ENCODE measurements at regions not wholly inside any gene's neighbourhood (a gene's known extent, or its start where the extent isn't known, plus 50 kb on each side); places are given as distances from the start of the nearest gene placed in this dataset.
"Not testable (repeated sequence)": the region's sequence is repeated elsewhere in the genome, so short reads cannot be mapped to it uniquely, and the experiment has no call there.

GRCh38 chr5:163269624-163270023 lies 167.8 kb upstream of the CCNG1 start:
- no peak for DNase-seq (ENCODE audit: low spot score)

DNA sequence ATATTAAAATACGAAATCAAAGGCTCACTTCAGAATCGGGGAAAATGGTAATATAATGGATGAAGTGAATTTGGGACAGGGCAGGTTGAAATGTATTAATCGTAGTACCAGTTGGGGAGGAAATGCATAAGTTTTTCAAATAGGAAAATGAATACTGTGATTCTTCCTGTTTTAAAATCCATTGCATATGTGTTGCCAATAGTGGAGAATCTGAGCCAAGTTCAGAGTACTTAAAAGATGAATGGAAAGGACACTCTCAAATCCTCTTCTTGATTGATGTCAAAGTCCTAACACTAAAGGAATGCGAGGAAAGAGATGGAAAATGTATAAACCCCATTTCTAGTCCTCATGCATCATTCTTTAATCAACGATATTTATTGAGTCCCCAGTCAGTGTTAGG lies 160.9 kb upstream of the CCNG1 start:
- DNase-seq (ENCODE audit: low spot score) = no peak

- DNase-seq (ENCODE audit: low spot score) = not testable (repeated sequence)
Observed at GRCh38 chr5:163280897-163281296, 156.5 kb upstream of the CCNG1 start.

DNA sequence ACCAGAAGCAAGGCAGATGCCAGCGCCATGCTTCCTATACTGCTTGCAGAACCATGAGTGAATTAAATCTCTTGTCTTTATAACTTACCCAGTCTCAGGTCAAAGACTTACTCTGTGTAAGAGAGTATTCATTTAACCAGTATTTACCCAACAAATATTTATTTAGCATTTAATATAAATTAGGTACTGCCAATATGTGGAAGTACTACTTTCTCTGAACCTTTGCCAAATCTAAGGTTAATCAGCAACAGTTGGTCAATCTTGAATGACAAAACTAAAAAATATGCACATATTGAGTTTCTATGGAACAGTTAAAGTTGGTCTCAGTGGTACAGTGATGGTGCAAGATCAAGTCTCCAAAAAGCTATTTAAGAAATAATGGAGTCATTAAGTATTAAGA lies 155.9 kb upstream of the CCNG1 start:
- DNase-seq (ENCODE audit: low spot score) = no peak

- no peak for DNase-seq (ENCODE audit: low spot score)
Observed at GRCh38 chr5:163293836-163294235, 143.6 kb upstream of the CCNG1 start.

DNA sequence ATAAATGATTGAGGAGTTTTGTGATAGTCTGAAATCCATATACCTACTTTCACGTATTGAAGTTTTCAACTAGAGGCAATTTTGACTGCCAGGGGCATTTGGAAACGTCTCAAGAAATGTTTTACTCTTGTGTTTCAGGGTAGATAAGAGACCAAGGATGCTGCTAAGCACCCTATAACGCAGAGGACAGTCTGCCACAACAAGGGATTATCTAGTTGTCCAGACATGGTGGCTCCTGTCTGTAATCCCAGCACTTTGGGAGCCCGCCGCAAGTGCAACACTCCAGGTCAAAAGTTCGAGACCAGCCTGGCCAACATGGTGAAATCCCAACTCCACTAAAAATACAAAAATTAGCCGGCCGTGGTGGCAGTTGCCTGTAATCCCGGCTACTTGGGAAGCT lies 133.7 kb upstream of the CCNG1 start:
- DNase-seq (ENCODE audit: low spot score) = no peak

DNA sequence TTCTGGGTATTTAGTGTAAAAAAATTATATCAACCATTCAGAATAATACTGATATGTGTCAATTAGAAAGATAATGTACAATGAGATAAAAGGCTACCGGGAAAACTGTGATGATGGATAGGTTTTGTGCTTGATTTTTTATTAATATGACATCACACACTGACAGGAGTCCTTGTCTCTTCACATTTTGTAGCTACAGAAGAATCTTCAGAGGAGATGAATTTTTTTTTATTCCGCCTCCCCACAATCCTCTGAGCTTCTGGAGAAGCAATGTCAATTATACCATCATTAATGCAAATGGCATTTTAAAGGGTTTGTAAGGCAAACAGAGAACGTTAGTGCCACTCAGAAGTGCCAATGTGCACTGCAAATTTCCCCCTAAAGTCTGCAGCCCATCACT lies 131.7 kb upstream of the CCNG1 start:
- no peak for DNase-seq (ENCODE audit: low spot score)

GRCh38 chr5:163306421-163306820 lies 131.0 kb upstream of the CCNG1 start:
- no peak for DNase-seq (ENCODE audit: low spot score)

GRCh38 chr5:163309914-163310313 lies 127.5 kb upstream of the CCNG1 start:
- DNase-seq (ENCODE audit: low spot score) = no peak

DNA sequence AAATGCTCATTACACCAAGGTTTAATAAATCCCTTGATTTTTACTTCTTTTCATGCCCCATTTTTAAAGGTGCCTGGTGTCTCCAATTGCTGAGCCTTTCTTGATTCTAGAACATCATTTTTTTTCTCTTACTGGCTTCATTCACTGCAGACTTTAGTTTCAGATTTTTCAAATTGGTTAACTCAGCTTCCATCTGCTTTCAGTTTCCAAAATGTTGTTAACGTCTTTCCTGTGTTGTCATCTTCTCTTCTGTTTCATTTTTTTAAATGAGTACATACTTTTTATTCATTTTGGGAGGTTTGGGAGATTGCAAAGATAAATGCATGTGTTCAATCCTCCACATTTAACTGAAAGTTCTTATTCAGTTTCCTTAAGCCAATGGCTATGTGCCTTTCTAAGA lies 126.4 kb upstream of the CCNG1 start:
- DNase-seq (ENCODE audit: low spot score) = no peak

DNA sequence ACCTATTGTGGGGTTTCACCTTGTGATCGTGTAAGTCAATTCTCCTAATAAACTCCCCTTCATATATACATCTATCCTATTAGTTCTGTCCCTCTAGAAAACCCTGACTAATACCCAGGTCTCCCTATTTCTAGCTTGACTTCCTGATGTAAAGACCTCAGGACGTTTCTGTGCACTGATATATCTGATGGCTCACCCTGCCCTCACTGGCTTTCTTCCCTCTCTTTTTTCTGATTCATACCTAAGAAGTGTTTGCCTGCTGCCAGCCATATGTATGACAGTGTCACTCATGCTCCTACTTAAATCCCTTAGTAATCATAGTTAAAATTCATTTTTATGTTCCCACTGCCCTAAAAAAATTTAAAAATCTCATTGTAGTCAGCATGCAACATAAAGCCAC lies 124.8 kb upstream of the CCNG1 start:
- DNase-seq (ENCODE audit: low spot score) = no peak

- not testable (repeated sequence) for DNase-seq (ENCODE audit: low spot score)
Observed at GRCh38 chr5:163313049-163313448, 124.3 kb upstream of the CCNG1 start.

- DNase-seq (ENCODE audit: low spot score) = not testable (repeated sequence)
Observed at GRCh38 chr5:163316374-163316773, 121.0 kb upstream of the CCNG1 start.

DNA sequence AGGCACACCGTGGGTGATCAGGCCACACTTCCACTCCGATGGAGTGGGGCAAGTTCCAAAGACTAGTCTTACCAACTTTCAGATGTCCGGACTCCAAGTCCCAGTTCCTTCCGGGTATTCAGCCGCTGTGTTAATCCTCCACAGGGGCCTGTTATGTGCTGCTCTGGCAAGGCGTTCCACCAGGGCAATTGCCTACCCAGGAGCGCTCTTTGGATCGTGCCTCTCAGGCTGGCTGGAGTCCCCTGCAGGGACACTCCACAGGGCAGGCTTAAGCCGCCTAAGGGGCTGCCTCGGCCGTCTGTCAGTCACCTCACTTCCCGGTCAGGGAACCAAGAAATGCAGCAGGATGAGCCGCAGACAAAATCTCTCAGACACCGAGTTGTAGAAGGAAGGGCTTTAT lies 118.7 kb upstream of the CCNG1 start:
- DNase-seq (ENCODE audit: low spot score) = no peak

DNA sequence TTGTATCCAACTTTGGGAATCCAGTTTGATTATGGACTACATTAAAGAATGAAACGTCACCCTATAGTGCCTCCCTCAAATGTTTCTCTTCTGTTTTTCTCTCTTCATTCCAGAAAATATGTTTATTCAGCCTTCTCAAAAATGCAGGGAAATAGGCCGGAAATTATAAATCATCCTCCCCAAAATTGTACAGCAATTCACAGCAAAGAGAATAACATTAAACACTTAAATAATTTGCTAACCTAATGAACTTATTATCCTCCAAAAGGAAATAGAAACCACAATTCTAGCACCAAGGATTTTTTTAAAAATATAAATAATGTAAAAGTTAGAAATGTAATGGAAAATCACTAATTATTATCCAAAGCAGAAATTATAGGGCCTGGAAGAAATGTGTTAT lies 115.9 kb upstream of the CCNG1 start:
- no peak for DNase-seq (ENCODE audit: low spot score)

GRCh38 chr5:163330723-163331668 lies 106.4 kb upstream of the CCNG1 start:
- no peak for DNase-seq (ENCODE audit: low spot score)

DNA sequence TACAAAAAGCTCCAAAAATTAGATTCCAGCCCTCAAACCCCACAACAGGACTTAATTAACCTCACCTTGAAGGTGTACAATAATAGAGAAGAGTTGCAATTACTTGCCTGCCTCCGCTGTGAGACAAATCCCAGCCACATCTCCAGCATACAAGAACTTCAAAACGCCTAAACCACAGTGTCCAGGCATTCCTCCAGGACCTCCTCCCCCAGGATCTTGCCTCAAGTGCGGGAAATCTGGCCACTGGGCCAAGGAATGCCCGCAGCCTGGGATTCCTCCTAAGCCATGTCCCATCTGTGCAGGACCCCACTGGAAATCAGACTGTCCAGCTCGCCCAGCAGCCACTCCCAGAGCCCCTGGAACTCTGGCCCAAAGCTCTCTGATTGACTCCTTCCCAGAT lies 101.3 kb upstream of the CCNG1 start:
- not testable (repeated sequence) for DNase-seq (ENCODE audit: low spot score)

DNA sequence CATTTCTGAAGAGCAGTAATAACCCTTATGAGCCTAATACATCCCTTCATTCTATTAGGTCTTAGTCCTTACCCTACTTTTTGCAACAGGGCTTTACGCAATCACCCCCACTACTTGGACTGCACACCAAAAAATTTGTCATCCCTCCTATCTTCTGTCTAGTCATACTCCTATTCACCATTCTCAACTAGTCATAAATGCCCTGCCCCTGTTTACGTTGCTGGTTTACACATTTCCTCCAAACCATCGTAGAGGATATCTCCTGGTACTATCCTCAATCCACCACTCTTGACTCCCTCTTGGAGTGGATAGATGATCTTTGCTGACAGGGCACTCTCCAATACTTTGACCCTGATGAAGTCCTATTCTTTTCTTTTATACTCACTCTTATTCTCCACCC lies 98.2 kb upstream of the CCNG1 start:
- DNase-seq (ENCODE audit: low spot score) = no peak

DNA sequence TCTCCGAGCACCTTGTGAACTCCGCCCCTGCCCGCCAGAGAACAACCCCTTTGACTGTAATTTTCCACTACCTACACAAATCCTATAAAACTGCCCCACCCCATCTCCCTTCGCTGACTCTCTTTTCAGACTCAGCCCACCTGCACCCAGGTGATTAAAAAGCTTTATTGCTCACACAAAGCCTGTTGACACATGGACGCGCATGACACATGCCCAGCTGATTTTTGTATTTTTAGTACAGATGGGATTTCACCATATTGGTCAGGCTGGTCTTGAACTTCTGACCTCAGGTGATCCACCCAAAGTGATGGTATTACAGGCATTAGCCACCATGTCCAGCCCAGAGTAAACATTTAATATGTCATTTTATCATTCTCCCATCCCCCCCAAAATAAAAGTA lies 97.0 kb upstream of the CCNG1 start:
- DNase-seq (ENCODE audit: low spot score) = not testable (repeated sequence)

GRCh38 chr5:163342306-163342705 lies 95.1 kb upstream of the CCNG1 start:
- DNase-seq (ENCODE audit: low spot score) = no peak

GRCh38 chr5:163345216-163345615 lies 92.2 kb upstream of the CCNG1 start:
- DNase-seq (ENCODE audit: low spot score) = no peak

- DNase-seq (ENCODE audit: low spot score) = peak; percentile 42
Observed at GRCh38 chr5:163347671-163348070, 89.7 kb upstream of the CCNG1 start.

- DNase-seq (ENCODE audit: low spot score) = no peak
Observed at GRCh38 chr5:163350083-163350482, 87.3 kb upstream of the CCNG1 start.

DNA sequence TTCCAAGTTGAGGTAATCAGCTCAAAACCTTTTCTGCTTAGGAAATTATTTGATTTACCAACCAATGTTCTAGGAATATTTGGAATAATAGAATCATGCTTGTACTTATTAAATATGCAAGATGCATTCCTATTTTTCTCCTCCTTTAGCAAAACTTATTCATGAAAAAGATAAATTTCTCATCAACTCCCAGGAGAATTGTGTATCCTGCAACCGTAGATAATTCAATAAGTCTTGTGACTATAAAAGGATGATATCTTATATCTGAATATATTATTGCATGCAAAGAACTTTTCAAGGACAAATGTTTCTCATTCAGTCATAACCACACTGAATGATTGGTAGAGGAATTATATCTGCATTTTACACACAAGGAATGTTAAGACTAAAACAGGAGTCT lies 84.9 kb upstream of the CCNG1 start:
- no peak for DNase-seq (ENCODE audit: low spot score)

All from mucosa of gallbladder (tissue), 1 donor.